H1 (cell line): ENCODE measurements at regions not wholly inside any gene's neighbourhood (a gene's known extent, or its start where the extent isn't known, plus 50 kb on each side); places are given as distances from the start of the nearest gene placed in this dataset.
A peak's percentile ranks its signal among the peaks of the same experiment; 100 is the strongest.

Experiments used
- CTCF ChIA-PET: fragments of 300-600 bp; sonication (Branson Sonifier 250); formaldehyde crosslinking; loops from one replicate; lab custom pipeline; 2021; ENCODE audit not compliant: partially characterized antibody; lab: Charles Lee
- POLR2A ChIA-PET: fragments of 300-600 bp; sonication (Branson Sonifier 250); formaldehyde crosslinking; loops from one replicate; lab custom pipeline; 2021; ENCODE audit warnings: inconsistent platforms; ENCODE audit not compliant: partially characterized antibody; lab: Charles Lee
- DNase-seq, 2 experiments: peaks; one replicate each; pipeline versions ENCODE4 v3.0.0 to v3.0.0-alpha.2; 2010 to 2022; ENCODE audit warnings: low spot score in 2 of 2, low read depth in 1 of 2, mixed read lengths in 1 of 2
- FAIRE-seq: peaks from 2 replicates; lab custom pipeline; 2011; peaks lifted over from hg19 to GRCh38; lab: Jason Lieb, UNC
- H2AFZ ChIP-seq: 2 replicates; pipeline ENCODE4 v1.8.1; 2012; ENCODE audit warnings: low read length, inconsistent platforms
- H2AK5ac ChIP-seq: 2 replicates; pipeline ENCODE4 v1.6.1; 2013; ENCODE audit warnings: low read depth, low read length
- H2BK120ac ChIP-seq: replicated peaks from 2 replicates; pipeline ENCODE3; 2013; ENCODE audit warnings: low read depth, low read length, inconsistent platforms
- H2BK12ac ChIP-seq: 2 replicates; pipeline ENCODE4 v1.6.1; 2013; ENCODE audit warnings: low read depth, low read length
- H2BK15ac ChIP-seq: 2 replicates; pipeline ENCODE4 v1.6.1; 2013; ENCODE audit warnings: low read length
- H2BK20ac ChIP-seq: 2 replicates; pipeline ENCODE4 v1.6.1; 2013; ENCODE audit warnings: low read length
- H2BK5ac ChIP-seq: 2 replicates; pipeline ENCODE4 v1.6.1; 2013; ENCODE audit warnings: low read depth, low read length
- H3K14ac ChIP-seq: 2 replicates; pipeline ENCODE4 v1.6.1; 2013; ENCODE audit warnings: inconsistent platforms; ENCODE audit not compliant: insufficient read length
- H3K18ac ChIP-seq: 2 replicates; pipeline ENCODE4 v1.6.1; 2013; ENCODE audit warnings: low read length; ENCODE audit errors: extremely low read depth
- H3K23ac ChIP-seq: 2 replicates; pipeline ENCODE4 v1.6.1; 2013; ENCODE audit warnings: inconsistent platforms; ENCODE audit not compliant: insufficient read length
- H3K23me2 ChIP-seq: 2 replicates; pipeline ENCODE4 v1.6.1; 2013; ENCODE audit warnings: low read depth, low read length
- H3K27ac ChIP-seq: 2 replicates; pipeline ENCODE4 v1.6.1; 2011; ENCODE audit warnings: low read depth, low read length, inconsistent platforms
- H3K27me3 ChIP-seq, 4 experiments: replicated peaks in 1 of 4; 1 replicate in 1 of 4; 2 replicates in 3 of 4; pipeline versions ENCODE4 v1.6.1 to v1.8.1; 2011 to 2013; ENCODE audit warnings: low read length in 3 of 4, mild to moderate bottlenecking in 3 of 4, inconsistent platforms in 2 of 4, mixed read lengths in 2 of 4, moderate library complexity in 1 of 4; ENCODE audit not compliant: control insufficient read depth in 3 of 4, insufficient read depth in 3 of 4; ENCODE audit errors: extremely low read depth in 1 of 4
- H3K36me3 ChIP-seq, 4 experiments: 2 replicates each; pipeline versions ENCODE4 v1.6.1 to v1.8.1; 2011 to 2013; ENCODE audit warnings: mild to moderate bottlenecking in 4 of 4, low read length in 3 of 4, moderate library complexity in 2 of 4, control low read depth in 1 of 4, inconsistent platforms in 1 of 4; ENCODE audit not compliant: insufficient read depth in 4 of 4, control insufficient read depth in 2 of 4
- H3K4ac ChIP-seq: replicated peaks from 2 replicates; pipeline ENCODE3; 2013; ENCODE audit warnings: low read length, low read depth, mixed read lengths, inconsistent platforms; ENCODE audit not compliant: insufficient read length
- H3K4me1 ChIP-seq, 4 experiments: replicated peaks in 1 of 4; 1 replicate in 1 of 4; 2 replicates in 3 of 4; pipeline versions ENCODE4 v1.6.1 to v1.8.1; 2011 to 2013; ENCODE audit warnings: low read length in 3 of 4, inconsistent platforms in 2 of 4, mixed read lengths in 1 of 4; ENCODE audit not compliant: insufficient read depth in 4 of 4, control insufficient read depth in 3 of 4
- H3K4me2 ChIP-seq, 2 experiments: 2 replicates each; pipeline versions ENCODE4 v1.6.1 to v1.8.1; 2011 to 2013; ENCODE audit warnings: low read depth in 2 of 2, low read length in 2 of 2, control low read depth in 1 of 2, inconsistent platforms in 1 of 2, mild to moderate bottlenecking in 1 of 2; ENCODE audit not compliant: insufficient read depth in 1 of 2
- H3K4me3 ChIP-seq, 4 experiments: fragments of 200-600, 300-600 bp in 1 of 4; sonication (generic), shearing (Covaris generic), sonication (Bioruptor Twin) in 1 of 4; 2 replicates each; pipeline versions ENCODE4 v1.5.1 to v1.8.1; 2011 to 2016; ENCODE audit warnings: low read length in 4 of 4, low read depth in 3 of 4, control low read depth in 2 of 4, inconsistent platforms in 2 of 4, mild to moderate bottlenecking in 2 of 4, mixed read lengths in 1 of 4, moderate library complexity in 1 of 4; ENCODE audit not compliant: insufficient read depth in 2 of 4; ENCODE audit errors: extremely low read depth in 1 of 4
- H3K56ac ChIP-seq: replicated peaks from 2 replicates; pipeline ENCODE3; 2013; ENCODE audit warnings: low read depth, mild to moderate bottlenecking, mixed read lengths, low read length, inconsistent platforms; ENCODE audit not compliant: insufficient read length
- H3K79me1 ChIP-seq: 2 replicates; pipeline ENCODE4 v1.6.1; 2013; ENCODE audit warnings: low read depth, low read length, control low read depth
- H3K79me2 ChIP-seq, 2 experiments: 2 replicates each; pipeline versions ENCODE4 v1.6.1 to v1.8.1; 2012 to 2013; ENCODE audit warnings: low read length in 2 of 2, mild to moderate bottlenecking in 2 of 2, inconsistent platforms in 1 of 2; ENCODE audit not compliant: insufficient read depth in 2 of 2, control insufficient read depth in 1 of 2
- H3K9ac ChIP-seq, 4 experiments: replicated peaks in 1 of 4; 1 replicate in 1 of 4; 2 replicates in 3 of 4; pipeline versions ENCODE4 v1.6.1 to v1.8.1; 2011 to 2013; ENCODE audit warnings: low read depth in 3 of 4, low read length in 3 of 4, control low read depth in 2 of 4, mild to moderate bottlenecking in 2 of 4, moderate library complexity in 2 of 4, inconsistent platforms in 1 of 4; ENCODE audit errors: extremely low read depth in 1 of 4
- H3K9me3 ChIP-seq, 2 experiments: 2 replicates each; pipeline versions ENCODE4 v1.6.1 to v1.8.1; 2012 to 2013; ENCODE audit warnings: mild to moderate bottlenecking in 2 of 2, moderate library complexity in 2 of 2, control low read depth in 1 of 2, inconsistent platforms in 1 of 2, low read depth in 1 of 2, low read length in 1 of 2, mixed read lengths in 1 of 2; ENCODE audit not compliant: insufficient read depth in 2 of 2
- H4K20me1 ChIP-seq, 2 experiments: replicated peaks in 1 of 2; 2 replicates each; pipeline versions ENCODE3 to v1.8.1; 2011 to 2013; ENCODE audit warnings: inconsistent platforms in 2 of 2, low read length in 2 of 2, mild to moderate bottlenecking in 1 of 2; ENCODE audit not compliant: insufficient read depth in 2 of 2, control insufficient read depth in 1 of 2
- H4K5ac ChIP-seq: 2 replicates; pipeline ENCODE4 v1.6.1; 2013; ENCODE audit warnings: low read length, low read depth, mixed read lengths, inconsistent platforms; ENCODE audit not compliant: insufficient read length
- H4K8ac ChIP-seq: 2 replicates; pipeline ENCODE4 v1.8.0; 2013; ENCODE audit warnings: mild to moderate bottlenecking, moderate library complexity, low read length, inconsistent platforms; ENCODE audit not compliant: insufficient read depth; ENCODE audit errors: extremely low read depth
- H4K91ac ChIP-seq: replicated peaks from 2 replicates; pipeline ENCODE3; 2013; ENCODE audit warnings: low read length, mixed read lengths, inconsistent platforms; ENCODE audit not compliant: insufficient read length
- BRCA1 ChIP-seq: IDR thresholded peaks from 2 replicates; pipeline ENCODE4 v1.6.1; 2012; ENCODE audit warnings: low read depth, low read length, improper control_type of control experiment
- WGBS, 2 experiments: shearing (Covaris generic) in 1 of 2; methylation state at CpG; one replicate each; pipeline versions ENCODE4 v1.1.6 to v1.1.7; 2013 to 2015; ENCODE audit warnings: low lambda C conversion rate in 2 of 2, mixed read lengths in 2 of 2, inconsistent platforms in 1 of 2, low coverage in 1 of 2, missing lambda C conversion rate in 1 of 2; ENCODE audit not compliant: insufficient replicate concordance in 2 of 2, insufficient coverage in 1 of 2, insufficient read length in 1 of 2; ENCODE audit errors: extremely low coverage in 1 of 2, missing lambda C conversion rate in 1 of 2; 5-methylcytosine and 5-hydroxymethylcytosine counted together

DNA sequence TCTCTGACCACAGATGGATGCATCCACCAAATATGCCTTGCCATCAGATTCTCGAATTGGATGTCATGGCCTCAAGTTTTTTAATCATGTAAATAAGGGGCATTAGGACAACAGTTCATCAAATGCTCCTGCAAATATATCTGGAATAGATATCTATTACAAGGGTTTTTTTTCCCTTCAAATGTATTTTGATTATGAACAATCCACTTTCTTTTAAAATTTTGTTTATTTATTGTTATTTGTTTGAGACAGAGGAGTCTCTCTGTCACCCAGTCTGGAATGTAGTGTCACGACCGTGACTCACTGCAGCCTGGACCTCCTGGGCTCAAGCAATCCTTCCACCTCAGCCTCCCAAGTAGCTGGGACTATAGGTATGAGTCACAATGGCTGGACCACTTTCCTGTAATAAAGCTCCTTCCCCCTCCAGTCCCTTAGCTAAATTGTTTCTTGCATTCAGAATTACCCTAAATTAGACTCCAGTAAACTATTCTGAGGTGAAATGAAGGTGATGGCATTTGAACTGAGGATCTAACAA is 1412.1 kb downstream of the EFNA5 start:
- Histone ChIP-seq H2AFZ (no peak overlapping the region), H3K27me3 (no peaks in the 10 kb centered on the region), H3K23me2 (no peaks in the 10 kb centered on the region), H3K27ac (no peak overlapping the region), H2AK5ac (no peak overlapping the region), H3K9me3 (peaks cover 5 to 13% of the 10 kb centered on the region in 2 experiments; a peak in 3 of 4 replicates), H4K5ac (no peak overlapping the region), H3K4ac (no peak overlapping the region), H3K4me2 (no peak overlapping the region), H3K18ac (no peak overlapping the region), H2BK120ac (no peak overlapping the region), H4K20me1 (no peaks in the 10 kb centered on the region), H3K56ac (no peak overlapping the region), H2BK15ac (no peak overlapping the region), H3K4me1 (peaks cover 0 to 5% (median 3%) of the 10 kb centered on the region in 4 experiments; a peak in 4 of 7 replicates), H4K8ac (no peak overlapping the region), H2BK20ac (peak overlapping the region; percentile 62; the same call in 1 of the 2 replicates), H3K4me3 (no peak overlapping the region), H3K9ac (no peak overlapping the region), H3K14ac (no peak overlapping the region), H3K23ac (no peak overlapping the region), H3K79me1 (no peaks in the 10 kb centered on the region), H3K36me3 (peaks cover 2 to 7% (median 4%) of the 10 kb centered on the region in 4 experiments; a peak in 3 of 8 replicates), H2BK5ac (no peak overlapping the region), H2BK12ac (peak overlapping the region; percentile 82; the same call in 1 of the 2 replicates), H4K91ac (peak overlapping the region; percentile 42), H3K79me2 (no peaks in the 10 kb centered on the region)
- FAIRE-seq (no peak), DNase-seq (no peak)
- WGBS, 2 experiments: 93% methylated on average over 3 of the region's 3 CpGs; no CpG with 5 or more reads in 1 of the 2 experiments
- ChIA-PET POLR2A (no interaction called here), CTCF (no interaction called here)
- no peak for TF ChIP-seq BRCA1
